Naive thymus-derived CD8-positive, alpha-beta T cell (primary cell): ENCODE measurements at regions not wholly inside any gene's neighbourhood (a gene's known extent, or its start where the extent isn't known, plus 50 kb on each side); places are given as distances from the start of the nearest gene placed in this dataset.
A peak's percentile ranks its signal among the peaks of the same experiment; 100 is the strongest.

Source experiments
- ATAC-seq, 2 donors: fragments of 150-1000 bp; cut with Tn5 transposase in 1 of 2; sonication (Bioruptor Pico), chemical (Tn5 transposase) in 1 of 2; 1 replicate in 1 of 2; 2 replicates in 1 of 2; pipeline ENCODE4 v1.10.0; 2021; ENCODE audit warnings: mild to moderate bottlenecking in 2 of 2, moderate library complexity in 2 of 2
- POLR2A ChIA-PET: fragments of 350-600 bp; sonication (Branson Sonifier 250); formaldehyde crosslinking; loops from one replicate; lab custom pipeline; 2021; ENCODE audit warnings: antibody characterized with exemption; lab: Charles Lee
- DNase-seq, 10 donors: peaks; one replicate each; pipeline versions ENCODE4 v3.0.0 to v3.0.0-alpha.2; 2020 to 2022
- H3K27ac Mint-ChIP-seq, 10 donors: one replicate each; pipeline ENCODE4 v1.8.0; 2020 to 2022; ENCODE audit warnings: mild to moderate bottlenecking in 10 of 10, mixed read lengths in 10 of 10, moderate library complexity in 4 of 10, inconsistent platforms in 1 of 10
- H3K27me3 Mint-ChIP-seq, 5 donors: one replicate each; pipeline ENCODE4 v1.8.0; 2021 to 2022; ENCODE audit warnings: mixed read lengths in 5 of 5
- H3K36me3 Mint-ChIP-seq, 3 donors: one replicate each; pipeline ENCODE4 v1.8.0; 2020 to 2022; ENCODE audit warnings: mixed read lengths in 3 of 3, mild to moderate bottlenecking in 2 of 3, inconsistent platforms in 1 of 3
- H3K4me1 Mint-ChIP-seq, 4 donors: one replicate each; pipeline ENCODE4 v1.8.0; 2021 to 2022; ENCODE audit warnings: mixed read lengths in 4 of 4
- H3K4me3 Mint-ChIP-seq, 10 donors: one replicate each; pipeline ENCODE4 v1.8.0; 2020 to 2022; ENCODE audit warnings: mild to moderate bottlenecking in 10 of 10, mixed read lengths in 10 of 10, moderate library complexity in 6 of 10, inconsistent platforms in 1 of 10
- H3K9me3 Mint-ChIP-seq, 9 donors: one replicate each; pipeline ENCODE4 v1.8.0; 2020 to 2022; ENCODE audit warnings: mixed read lengths in 9 of 9, mild to moderate bottlenecking in 3 of 9, inconsistent platforms in 1 of 9, moderate library complexity in 1 of 9

DNA sequence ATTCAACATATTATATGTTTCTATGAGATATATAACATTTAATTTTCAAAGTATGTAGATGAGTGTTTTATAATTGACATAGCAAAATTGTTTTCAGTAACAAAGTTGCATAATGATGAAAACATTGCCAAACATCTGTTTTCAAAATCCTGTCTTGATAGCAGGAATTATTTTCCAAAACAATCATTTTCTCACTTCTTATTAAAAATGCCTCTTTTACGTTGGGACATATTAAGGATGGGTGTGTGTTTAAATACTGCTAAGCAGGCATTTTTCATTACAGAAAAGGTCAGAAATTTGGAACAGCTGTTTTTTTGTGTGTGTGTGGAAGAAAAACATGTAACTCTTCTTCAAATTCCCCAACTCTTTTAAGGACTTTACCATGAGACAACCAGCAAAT lies 452.0 kb downstream of the SPRY1 start:
- Mint-ChIP-seq H3K9me3 (no peaks in the 10 kb centered on the region), H3K27ac (no peak overlapping the region), H3K36me3 (no peaks in the 10 kb centered on the region), H3K27me3 (peaks cover 0 to 2% (median 0%) of the 10 kb centered on the region in 5 donors), H3K4me1 (no peaks in the 10 kb centered on the region), H3K4me3 (no peak overlapping the region)
- POLR2A ChIA-PET = no interaction called here
- DNase-seq (no peak), ATAC-seq (no peak)

DNA sequence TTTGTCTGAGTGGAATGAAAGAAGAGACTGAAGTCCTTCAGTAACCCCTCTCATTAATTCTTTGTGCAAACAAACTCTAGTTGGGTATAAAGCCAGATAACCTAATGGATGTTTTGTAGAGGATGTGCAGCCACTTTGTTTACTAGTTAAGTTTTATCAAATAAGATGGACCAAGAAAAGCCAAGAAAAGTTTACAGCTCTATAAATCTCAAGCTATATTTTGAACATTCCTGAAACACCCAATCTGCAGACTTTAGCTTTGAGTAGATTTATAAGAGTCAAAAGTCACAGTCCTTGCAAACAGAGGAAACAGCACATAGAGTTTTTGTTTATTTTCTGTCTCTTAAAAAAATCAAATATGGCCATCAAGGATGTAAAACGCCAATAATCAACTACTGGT lies 452.9 kb downstream of the SPRY1 start:
- no peaks in the 10 kb centered on the region for H3K27me3 Mint-ChIP-seq
- no peak overlapping the region for H3K4me3 Mint-ChIP-seq
- H3K9me3 Mint-ChIP-seq = no peaks in the 10 kb centered on the region
- H3K36me3 Mint-ChIP-seq = no peaks in the 10 kb centered on the region
- H3K27ac Mint-ChIP-seq = no peak overlapping the region
- no peaks in the 10 kb centered on the region for H3K4me1 Mint-ChIP-seq
- POLR2A ChIA-PET = no interaction called here
- ATAC-seq = no peak
- DNase-seq = no peak

DNA sequence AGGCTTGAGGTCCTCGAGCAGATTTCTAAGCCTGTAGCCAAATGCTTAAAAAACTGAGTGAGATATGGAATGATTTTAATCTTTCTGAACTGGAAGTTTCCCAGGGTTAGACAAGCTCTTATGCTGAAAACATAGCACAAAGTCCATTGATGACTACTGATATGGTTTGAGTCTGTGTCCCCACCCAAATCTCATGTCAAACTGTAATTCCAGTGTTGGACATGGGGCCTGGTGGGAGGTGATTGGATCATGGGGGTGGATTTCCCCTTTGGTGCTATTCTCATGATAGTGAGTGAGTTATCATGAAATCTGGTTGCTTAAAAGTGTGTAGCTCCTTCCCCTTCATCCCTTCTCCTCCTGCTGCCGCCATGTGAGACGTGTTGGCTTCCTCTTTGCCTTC lies 454.9 kb downstream of the SPRY1 start:
- ATAC-seq (no peak), DNase-seq (no peak)
- Mint-ChIP-seq H3K4me3 (no peak overlapping the region), H3K27ac (no peak overlapping the region), H3K4me1 (peaks cover 0 to 3% (median 0%) of the 10 kb centered on the region in 4 donors), H3K9me3 (no peaks in the 10 kb centered on the region), H3K27me3 (no peaks in the 10 kb centered on the region), H3K36me3 (no peaks in the 10 kb centered on the region)
- POLR2A ChIA-PET = no interaction called here

- no peaks in the 10 kb centered on the region for H3K36me3 Mint-ChIP-seq
- no peak for ATAC-seq
- no peaks in the 10 kb centered on the region for H3K9me3 Mint-ChIP-seq
- POLR2A ChIA-PET = no interaction called here
- H3K27me3 Mint-ChIP-seq = peaks cover 0 to 4% (median 0%) of the 10 kb centered on the region in 5 donors
- peaks cover 0 to 3% (median 0%) of the 10 kb centered on the region in 4 donors for H3K4me1 Mint-ChIP-seq
- no peak overlapping the region for H3K4me3 Mint-ChIP-seq
- DNase-seq = no peak
- no peak overlapping the region for H3K27ac Mint-ChIP-seq
Measured at GRCh38 chr4:123853651-123854050, 457.1 kb downstream of the SPRY1 start.

DNA sequence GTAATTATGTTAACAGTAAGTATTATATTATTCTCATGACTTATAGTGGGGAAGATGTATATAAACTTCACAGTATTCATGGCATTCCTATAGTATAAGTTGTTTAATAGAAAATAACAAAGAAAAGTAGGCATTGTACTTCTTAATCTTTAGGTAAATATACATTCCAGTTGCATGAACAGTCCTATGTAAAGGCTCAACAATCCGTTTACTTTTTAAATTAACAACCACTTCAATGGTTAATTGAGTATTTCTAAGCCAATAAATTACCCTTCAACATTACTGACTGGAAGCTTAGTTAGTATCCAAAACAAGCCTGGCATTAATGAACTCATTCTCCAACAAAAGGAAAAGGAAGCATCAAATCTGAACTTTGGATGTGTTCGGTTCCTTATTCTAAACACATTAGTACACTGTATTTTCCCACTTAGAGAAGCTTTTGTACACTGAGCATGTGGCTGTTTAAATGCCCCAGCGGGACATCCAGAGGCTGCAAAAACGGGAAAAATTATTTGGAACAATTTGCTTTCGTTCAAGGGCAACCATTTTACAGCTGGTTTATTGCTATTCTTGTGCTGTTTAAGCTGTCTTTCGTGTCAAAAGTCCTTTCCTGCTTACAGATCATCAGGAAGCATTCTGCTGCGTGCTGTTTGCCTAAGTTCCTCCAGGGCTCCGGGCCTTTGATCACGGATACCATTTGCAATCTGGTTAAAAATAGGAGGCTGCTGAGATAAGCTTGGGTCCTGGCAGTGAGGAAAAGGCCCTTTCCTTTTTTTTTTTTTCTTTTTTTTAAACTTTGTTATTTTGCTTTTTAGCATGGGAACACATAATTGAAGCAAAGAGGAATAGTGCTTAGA lies 460.3 kb downstream of the SPRY1 start:
- DNase-seq (no peak), ATAC-seq (no peak)
- H3K27ac Mint-ChIP-seq = no peak overlapping the region
- no peaks in the 10 kb centered on the region for H3K9me3 Mint-ChIP-seq
- H3K4me3 Mint-ChIP-seq = no peak overlapping the region
- no peaks in the 10 kb centered on the region for H3K36me3 Mint-ChIP-seq
- POLR2A ChIA-PET = no interaction called here
- H3K4me1 Mint-ChIP-seq = peaks cover 0 to 3% (median 0%) of the 10 kb centered on the region in 4 donors
- peaks cover 0 to 6% (median 0%) of the 10 kb centered on the region in 5 donors for H3K27me3 Mint-ChIP-seq

GRCh38 chr4:123858465-123858864 lies 461.9 kb downstream of the SPRY1 start:
- H3K4me1 Mint-ChIP-seq = peaks cover 0 to 3% (median 0%) of the 10 kb centered on the region in 4 donors
- no peaks in the 10 kb centered on the region for H3K36me3 Mint-ChIP-seq
- no peak for ATAC-seq
- H3K9me3 Mint-ChIP-seq = no peaks in the 10 kb centered on the region
- DNase-seq = no peak
- peaks cover 0 to 10% (median 0%) of the 10 kb centered on the region in 5 donors for H3K27me3 Mint-ChIP-seq
- peak overlapping the region in 1 of 10 donors; percentile 10 for H3K27ac Mint-ChIP-seq
- POLR2A ChIA-PET = no interaction called here
- no peak overlapping the region for H3K4me3 Mint-ChIP-seq

DNA sequence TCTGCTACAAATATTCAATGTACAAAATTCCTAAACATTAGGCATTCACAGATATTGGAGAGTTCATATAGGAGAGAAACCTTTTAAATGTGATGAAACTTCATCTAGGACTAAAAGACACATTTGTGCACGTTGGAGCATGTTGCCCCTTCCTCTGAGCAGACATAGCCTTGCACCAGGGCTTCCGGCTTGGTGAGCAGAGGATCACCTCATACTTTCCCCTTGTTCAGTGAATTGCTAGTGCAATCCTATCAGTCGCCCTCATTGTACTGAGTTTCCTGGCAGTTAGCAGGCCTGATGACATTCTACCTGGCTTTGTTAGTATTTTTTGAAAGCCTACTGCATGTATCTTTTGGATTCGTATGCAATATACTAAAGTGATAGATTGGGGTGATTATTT lies 466.2 kb downstream of the SPRY1 start:
- Mint-ChIP-seq H3K36me3 (no peaks in the 10 kb centered on the region), H3K4me1 (no peaks in the 10 kb centered on the region), H3K9me3 (peaks cover 0 to 3% (median 0%) of the 10 kb centered on the region in 9 donors), H3K27ac (no peak overlapping the region), H3K4me3 (no peak overlapping the region), H3K27me3 (peaks cover 0 to 10% (median 0%) of the 10 kb centered on the region in 5 donors)
- no peak for DNase-seq
- POLR2A ChIA-PET = no interaction called here
- no peak for ATAC-seq

GRCh38 chr4:123866796-123867195 lies 470.2 kb downstream of the SPRY1 start:
- no peak for DNase-seq
- Mint-ChIP-seq H3K4me1 (no peaks in the 10 kb centered on the region), H3K9me3 (peaks cover 0 to 4% (median 0%) of the 10 kb centered on the region in 9 donors), H3K27ac (no peak overlapping the region), H3K27me3 (peaks cover 0 to 5% (median 1%) of the 10 kb centered on the region in 5 donors), H3K36me3 (no peaks in the 10 kb centered on the region), H3K4me3 (no peak overlapping the region)
- no peak for ATAC-seq
- POLR2A ChIA-PET = no interaction called here

DNA sequence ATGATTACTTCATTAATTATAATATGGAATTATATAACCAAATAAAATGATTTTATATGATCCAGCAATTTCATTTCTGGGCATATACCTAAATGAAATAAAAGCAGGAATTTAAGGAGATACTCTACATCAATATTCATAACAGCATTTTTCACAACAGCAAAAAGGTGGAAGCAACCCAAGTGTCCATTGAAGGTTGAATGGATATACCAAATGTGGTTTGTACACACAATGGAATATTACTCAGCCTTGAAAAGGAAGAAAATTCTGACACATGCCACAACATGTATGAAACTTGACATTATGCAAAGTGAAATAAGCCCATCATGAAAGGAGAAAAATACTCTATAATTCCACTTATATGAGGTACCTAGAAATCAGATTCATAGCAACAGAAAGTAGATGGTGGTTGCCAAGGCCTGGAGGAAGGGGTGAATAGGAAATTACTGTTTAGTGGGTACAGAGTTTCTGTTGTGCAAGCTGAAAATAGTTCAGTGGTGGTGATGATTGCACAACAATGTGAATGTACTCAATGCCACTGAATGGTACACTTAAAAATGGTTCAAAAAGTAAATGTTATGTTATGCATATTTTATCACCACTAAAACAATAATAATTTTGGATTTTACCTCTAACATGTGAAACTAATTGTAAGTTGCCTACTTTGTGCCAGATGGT lies 471.5 kb downstream of the SPRY1 start:
- POLR2A ChIA-PET = no interaction called here
- no peak for ATAC-seq
- no peak overlapping the region for H3K27ac Mint-ChIP-seq
- peaks cover 0 to 2% (median 0%) of the 10 kb centered on the region in 5 donors for H3K27me3 Mint-ChIP-seq
- H3K4me1 Mint-ChIP-seq = no peaks in the 10 kb centered on the region
- no peak overlapping the region for H3K4me3 Mint-ChIP-seq
- peaks cover 0 to 4% (median 0%) of the 10 kb centered on the region in 9 donors for H3K9me3 Mint-ChIP-seq
- H3K36me3 Mint-ChIP-seq = no peaks in the 10 kb centered on the region
- DNase-seq = no peak

GRCh38 chr4:123869286-123870215 lies 473.0 kb downstream of the SPRY1 start:
- Mint-ChIP-seq H3K27me3 (peaks cover 0 to 2% (median 0%) of the 10 kb centered on the region in 5 donors), H3K9me3 (peaks cover 0 to 4% (median 0%) of the 10 kb centered on the region in 9 donors), H3K4me3 (no peak overlapping the region), H3K4me1 (no peaks in the 10 kb centered on the region), H3K36me3 (no peaks in the 10 kb centered on the region), H3K27ac (peak overlapping the region in 1 of 10 donors; percentile 75)
- ATAC-seq (no peak), DNase-seq (no peak)
- POLR2A ChIA-PET = no interaction called here

DNA sequence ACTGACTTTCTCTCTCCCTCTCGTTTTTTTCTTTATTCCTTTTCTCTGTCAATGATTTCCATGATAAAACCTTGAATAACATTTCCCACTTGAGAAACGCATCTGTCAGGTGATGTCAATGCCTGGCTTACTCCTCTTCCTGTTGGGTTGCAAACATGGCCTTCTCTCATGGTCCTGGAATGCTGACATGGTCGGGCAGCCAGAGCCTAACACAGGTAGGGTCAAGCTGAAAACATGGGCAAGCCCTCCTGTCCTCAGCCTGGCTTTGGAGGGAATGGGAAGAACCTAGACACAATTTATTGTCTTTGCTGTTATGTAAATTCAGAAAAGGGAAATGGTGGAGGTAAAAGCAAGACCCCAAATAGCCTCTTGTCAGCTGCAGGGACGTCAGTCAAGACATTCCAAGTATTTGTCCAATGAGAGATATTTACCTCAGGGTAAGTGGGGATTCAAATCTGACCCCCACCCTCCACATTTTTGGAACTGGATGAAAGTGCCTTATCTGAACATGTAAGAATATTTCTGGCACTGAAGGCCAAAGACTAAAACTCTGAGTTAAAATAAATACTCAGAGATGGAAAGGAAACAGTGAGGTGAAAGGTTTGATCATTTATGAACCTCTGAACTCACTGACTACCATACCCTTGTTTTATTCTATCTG lies 473.8 kb downstream of the SPRY1 start:
- peak overlapping the region in 1 of 10 donors; percentile 5 for H3K4me3 Mint-ChIP-seq
- ATAC-seq (no peak), DNase-seq (no peak)
- no peak overlapping the region for H3K27ac Mint-ChIP-seq
- POLR2A ChIA-PET = no interaction called here
- H3K4me1 Mint-ChIP-seq = no peaks in the 10 kb centered on the region
- no peaks in the 10 kb centered on the region for H3K36me3 Mint-ChIP-seq
- H3K9me3 Mint-ChIP-seq = peaks cover 0 to 4% (median 0%) of the 10 kb centered on the region in 9 donors
- H3K27me3 Mint-ChIP-seq = peaks cover 0 to 2% (median 0%) of the 10 kb centered on the region in 5 donors

GRCh38 chr4:123871341-123871740 lies 474.7 kb downstream of the SPRY1 start:
- ATAC-seq = no peak
- Mint-ChIP-seq H3K9me3 (peaks cover 0 to 4% (median 0%) of the 10 kb centered on the region in 9 donors), H3K27ac (no peak overlapping the region), H3K4me3 (no peak overlapping the region), H3K4me1 (no peaks in the 10 kb centered on the region), H3K36me3 (no peaks in the 10 kb centered on the region), H3K27me3 (peaks cover 0 to 2% (median under 1%) of the 10 kb centered on the region in 5 donors)
- DNase-seq = no peak
- POLR2A ChIA-PET = no interaction called here
